ENCODE measurements at regions not wholly inside any gene's neighbourhood (a gene's known extent, or its start where the extent isn't known, plus 50 kb on each side); places are given as distances from the start of the nearest gene placed in this dataset.

GRCh38 chr11:115745610-115746512, 241.6 kb upstream of the CADM1 start:
- H3K4me1 ChIP-seq (ENCODE audit: control insufficient read depth, insufficient read depth, low read length), result peaks cover 7% of the 10 kb centered on the region
- no peaks in the 10 kb centered on the region for H3K9me3 ChIP-seq (ENCODE audit: control insufficient read depth, insufficient read depth, low read length)
- no peaks in the 10 kb centered on the region for H3K36me3 ChIP-seq (ENCODE audit: control insufficient read depth, insufficient read depth, low read length)
- H3K4me3 ChIP-seq (ENCODE audit: low read depth, low read length), result no peak overlapping the region
- H3K27me3 ChIP-seq (ENCODE audit: control insufficient read depth, insufficient read depth, low read length), result peaks cover 32% of the 10 kb centered on the region
- H3K9ac ChIP-seq (ENCODE audit: low read depth, low read length), result no peak overlapping the region

DNA sequence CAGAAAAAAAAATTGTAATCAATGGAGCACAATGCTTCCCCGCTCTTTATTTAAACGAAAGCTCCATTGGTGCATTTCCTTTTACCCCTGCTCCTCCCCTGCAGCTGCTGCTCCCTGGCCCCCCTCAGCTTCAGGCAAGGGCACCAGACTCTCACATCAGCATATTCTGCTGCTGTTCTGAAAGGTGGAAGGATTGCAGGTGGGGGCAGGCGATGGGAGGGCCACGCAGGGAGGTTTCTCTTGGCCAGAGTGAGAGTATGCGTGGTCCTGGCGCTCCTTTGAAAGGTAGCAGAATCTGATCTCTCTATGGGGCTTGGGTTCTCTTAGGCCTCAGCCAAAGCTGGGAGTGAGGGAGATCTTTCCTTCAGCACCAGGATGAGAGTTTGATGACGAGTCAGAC, 240.9 kb upstream of the CADM1 start:
- H3K9ac ChIP-seq (ENCODE audit: low read depth, low read length), result no peak overlapping the region
- no peaks in the 10 kb centered on the region for H3K36me3 ChIP-seq (ENCODE audit: control insufficient read depth, insufficient read depth, low read length)
- no peak overlapping the region for H3K4me3 ChIP-seq (ENCODE audit: low read depth, low read length)
- peaks cover 27% of the 10 kb centered on the region for H3K27me3 ChIP-seq (ENCODE audit: control insufficient read depth, insufficient read depth, low read length)
- no peaks in the 10 kb centered on the region for H3K9me3 ChIP-seq (ENCODE audit: control insufficient read depth, insufficient read depth, low read length)
- H3K4me1 ChIP-seq (ENCODE audit: control insufficient read depth, insufficient read depth, low read length), result peaks cover 7% of the 10 kb centered on the region

GRCh38 chr11:115743719-115744118, 239.5 kb upstream of the CADM1 start:
- Histone ChIP-seq H3K9me3 (ENCODE audit: control insufficient read depth, insufficient read depth, low read length) (no peaks in the 10 kb centered on the region), H3K36me3 (ENCODE audit: control insufficient read depth, insufficient read depth, low read length) (no peaks in the 10 kb centered on the region), H3K27me3 (ENCODE audit: control insufficient read depth, insufficient read depth, low read length) (peaks cover 22% of the 10 kb centered on the region), H3K4me3 (ENCODE audit: low read depth, low read length) (no peak overlapping the region), H3K4me1 (ENCODE audit: control insufficient read depth, insufficient read depth, low read length) (peaks cover 10% of the 10 kb centered on the region), H3K9ac (ENCODE audit: low read depth, low read length) (no peak overlapping the region)

DNA sequence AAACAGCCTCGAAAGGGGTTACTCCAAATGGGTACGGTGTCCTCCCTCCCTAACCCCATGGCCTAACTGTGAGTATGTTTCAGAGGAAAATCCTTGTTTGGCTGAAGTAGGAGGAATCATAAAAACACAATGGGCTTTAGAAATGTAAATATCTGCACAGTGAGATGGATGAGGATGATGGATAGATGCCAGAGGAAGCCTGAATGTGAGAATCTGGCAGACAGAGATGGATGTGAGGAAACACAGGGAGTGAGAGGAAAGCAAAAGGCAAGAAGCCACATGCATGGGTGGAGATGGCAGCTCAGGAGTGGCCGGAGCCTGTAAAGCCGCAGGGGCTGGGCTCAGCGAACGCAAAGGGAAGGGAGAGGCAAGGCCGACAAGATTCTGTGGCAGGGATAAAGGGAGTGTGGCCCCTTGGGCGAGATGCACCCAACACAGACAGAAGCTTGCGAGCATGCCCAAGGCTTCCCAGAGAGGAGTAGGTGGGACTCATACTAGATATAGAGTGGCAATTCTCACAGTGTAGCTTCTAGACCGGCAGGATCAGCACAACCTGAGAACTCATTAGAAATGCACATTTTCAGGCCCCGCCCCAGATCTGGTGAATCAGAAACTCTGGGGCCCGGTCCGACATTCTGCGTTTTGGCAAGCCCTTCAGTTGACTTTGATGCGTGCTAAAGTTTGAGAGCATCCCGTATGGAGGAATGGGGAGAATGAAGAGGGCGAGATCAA, 237.3 kb upstream of the CADM1 start:
- Histone ChIP-seq H3K4me1 (ENCODE audit: control insufficient read depth, insufficient read depth, low read length) (peaks cover 11% of the 10 kb centered on the region), H3K4me3 (ENCODE audit: low read depth, low read length) (no peak overlapping the region), H3K27me3 (ENCODE audit: control insufficient read depth, insufficient read depth, low read length) (peaks cover 22% of the 10 kb centered on the region), H3K9me3 (ENCODE audit: control insufficient read depth, insufficient read depth, low read length) (no peaks in the 10 kb centered on the region), H3K36me3 (ENCODE audit: control insufficient read depth, insufficient read depth, low read length) (no peaks in the 10 kb centered on the region), H3K9ac (ENCODE audit: low read depth, low read length) (no peak overlapping the region)

GRCh38 chr11:115740324-115740723, 236.1 kb upstream of the CADM1 start:
- Histone ChIP-seq H3K27me3 (ENCODE audit: control insufficient read depth, insufficient read depth, low read length) (peaks cover 22% of the 10 kb centered on the region), H3K4me1 (ENCODE audit: control insufficient read depth, insufficient read depth, low read length) (peaks cover 11% of the 10 kb centered on the region), H3K9me3 (ENCODE audit: control insufficient read depth, insufficient read depth, low read length) (no peaks in the 10 kb centered on the region), H3K9ac (ENCODE audit: low read depth, low read length) (no peak overlapping the region), H3K36me3 (ENCODE audit: control insufficient read depth, insufficient read depth, low read length) (no peaks in the 10 kb centered on the region), H3K4me3 (ENCODE audit: low read depth, low read length) (no peak overlapping the region)

GRCh38 chr11:115739878-115740277, 235.7 kb upstream of the CADM1 start:
- H3K27me3 ChIP-seq (ENCODE audit: control insufficient read depth, insufficient read depth, low read length), result peaks cover 22% of the 10 kb centered on the region
- no peaks in the 10 kb centered on the region for H3K9me3 ChIP-seq (ENCODE audit: control insufficient read depth, insufficient read depth, low read length)
- no peak overlapping the region for H3K4me3 ChIP-seq (ENCODE audit: low read depth, low read length)
- no peaks in the 10 kb centered on the region for H3K36me3 ChIP-seq (ENCODE audit: control insufficient read depth, insufficient read depth, low read length)
- H3K4me1 ChIP-seq (ENCODE audit: control insufficient read depth, insufficient read depth, low read length), result peaks cover 11% of the 10 kb centered on the region
- no peak overlapping the region for H3K9ac ChIP-seq (ENCODE audit: low read depth, low read length)

GRCh38 chr11:115739146-115739545, 234.9 kb upstream of the CADM1 start:
- H3K27me3 ChIP-seq (ENCODE audit: control insufficient read depth, insufficient read depth, low read length), result peaks cover 17% of the 10 kb centered on the region
- no peak overlapping the region for H3K4me3 ChIP-seq (ENCODE audit: low read depth, low read length)
- H3K36me3 ChIP-seq (ENCODE audit: control insufficient read depth, insufficient read depth, low read length), result no peaks in the 10 kb centered on the region
- H3K9ac ChIP-seq (ENCODE audit: low read depth, low read length), result no peak overlapping the region
- H3K9me3 ChIP-seq (ENCODE audit: control insufficient read depth, insufficient read depth, low read length), result no peaks in the 10 kb centered on the region
- peaks cover 7% of the 10 kb centered on the region for H3K4me1 ChIP-seq (ENCODE audit: control insufficient read depth, insufficient read depth, low read length)

- H3K9me3 ChIP-seq (ENCODE audit: control insufficient read depth, insufficient read depth, low read length), result no peaks in the 10 kb centered on the region
- H3K9ac ChIP-seq (ENCODE audit: low read depth, low read length), result no peak overlapping the region
- H3K4me3 ChIP-seq (ENCODE audit: low read depth, low read length), result no peak overlapping the region
- H3K36me3 ChIP-seq (ENCODE audit: control insufficient read depth, insufficient read depth, low read length), result no peaks in the 10 kb centered on the region
- H3K27me3 ChIP-seq (ENCODE audit: control insufficient read depth, insufficient read depth, low read length), result peaks cover 9% of the 10 kb centered on the region
- peaks cover 7% of the 10 kb centered on the region for H3K4me1 ChIP-seq (ENCODE audit: control insufficient read depth, insufficient read depth, low read length)
Measured at GRCh38 chr11:115737875-115738274, 233.7 kb upstream of the CADM1 start.

- Histone ChIP-seq H3K27me3 (ENCODE audit: control insufficient read depth, insufficient read depth, low read length) (no peaks in the 10 kb centered on the region), H3K9me3 (ENCODE audit: control insufficient read depth, insufficient read depth, low read length) (no peaks in the 10 kb centered on the region), H3K4me3 (ENCODE audit: low read depth, low read length) (no peak overlapping the region), H3K36me3 (ENCODE audit: control insufficient read depth, insufficient read depth, low read length) (no peaks in the 10 kb centered on the region), H3K9ac (ENCODE audit: low read depth, low read length) (no peak overlapping the region), H3K4me1 (ENCODE audit: control insufficient read depth, insufficient read depth, low read length) (peaks cover 4% of the 10 kb centered on the region)
Measured at GRCh38 chr11:115736146-115736545, 231.9 kb upstream of the CADM1 start.

DNA sequence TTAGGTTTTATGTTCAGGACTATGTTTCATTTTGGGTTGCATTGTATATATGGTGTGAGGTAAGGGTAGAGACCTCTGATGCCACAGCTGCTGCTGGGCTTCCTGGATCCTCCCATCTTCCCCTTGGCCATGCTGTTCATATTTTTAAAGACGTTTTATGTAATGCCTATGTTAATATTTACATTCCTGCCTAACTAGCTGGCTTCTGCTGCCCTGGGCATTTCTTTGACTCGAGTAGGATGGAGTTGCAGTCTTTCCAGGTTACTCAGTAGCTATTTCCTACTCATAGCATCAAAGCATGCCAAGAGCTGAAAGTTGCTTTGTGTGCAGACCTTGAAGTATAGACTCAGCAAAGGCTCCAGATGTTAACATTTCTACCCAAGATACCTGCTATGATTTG, 220.5 kb upstream of the CADM1 start:
- Histone ChIP-seq H3K27me3 (ENCODE audit: control insufficient read depth, insufficient read depth, low read length) (no peaks in the 10 kb centered on the region), H3K9ac (ENCODE audit: low read depth, low read length) (no peak overlapping the region), H3K36me3 (ENCODE audit: control insufficient read depth, insufficient read depth, low read length) (no peaks in the 10 kb centered on the region)

DNA sequence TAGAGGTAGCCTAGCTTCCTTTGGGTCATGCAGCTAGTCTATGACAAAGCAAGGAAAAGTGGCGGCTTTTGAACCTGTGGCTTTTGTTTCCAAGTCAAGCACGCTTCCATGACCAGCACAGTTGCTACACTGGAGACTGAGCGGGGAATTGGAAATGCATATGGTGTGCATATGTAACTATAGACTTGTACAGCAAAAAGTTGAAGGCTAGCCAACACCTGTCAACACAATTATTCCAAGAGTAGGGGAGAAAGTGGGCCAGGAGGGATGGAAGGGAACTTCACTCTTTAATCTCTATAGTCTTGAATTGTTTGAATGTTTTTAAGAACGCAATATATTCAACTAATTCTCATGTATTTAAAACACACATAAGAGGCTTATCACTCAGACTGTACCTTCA, 218.5 kb upstream of the CADM1 start:
- H3K4me3 ChIP-seq (ENCODE audit: low read depth, low read length), result no peak overlapping the region
- no peaks in the 10 kb centered on the region for H3K9me3 ChIP-seq (ENCODE audit: control insufficient read depth, insufficient read depth, low read length)
- no peaks in the 10 kb centered on the region for H3K36me3 ChIP-seq (ENCODE audit: control insufficient read depth, insufficient read depth, low read length)
- H3K9ac ChIP-seq (ENCODE audit: low read depth, low read length), result no peak overlapping the region
- H3K27me3 ChIP-seq (ENCODE audit: control insufficient read depth, insufficient read depth, low read length), result no peaks in the 10 kb centered on the region
- H3K4me1 ChIP-seq (ENCODE audit: control insufficient read depth, insufficient read depth, low read length), result no peaks in the 10 kb centered on the region

More for the DNA sequence above, 220.5 kb upstream of the CADM1 start:
- Histone ChIP-seq H3K9me3 (ENCODE audit: control insufficient read depth, insufficient read depth, low read length) (no peaks in the 10 kb centered on the region), H3K4me3 (ENCODE audit: low read depth, low read length) (no peak overlapping the region), H3K4me1 (ENCODE audit: control insufficient read depth, insufficient read depth, low read length) (no peaks in the 10 kb centered on the region)
